Caco-2 (cell line): ENCODE measurements at regions not wholly inside any gene's neighbourhood (a gene's known extent, or its start where the extent isn't known, plus 50 kb on each side); places are given as distances from the start of the nearest gene placed in this dataset.

Experiments used
- BruUV-seq: library from RNA; stranded (reverse); fragments of 400-500 nt; replicated peaks from 2 replicates; lab custom pipeline; 2021; lab: Mats Ljungman, UMichigan
- CTCF ChIA-PET: fragments of 300-600 bp; sonication (Branson Sonifier 250); formaldehyde crosslinking; loops from one replicate; lab custom pipeline; 2022; ENCODE audit warnings: antibody characterized with exemption; lab: Charles Lee
- POLR2A ChIA-PET: fragments of 300-600 bp; sonication (Branson Sonifier 250); formaldehyde crosslinking; loops from one replicate; lab custom pipeline; 2022; ENCODE audit warnings: antibody characterized with exemption; lab: Charles Lee
- DNase-seq, 2 experiments: peaks; one replicate each; pipeline versions ENCODE4 v3.0.0 to v3.0.0-alpha.2; 2020 to 2022
- H3K27me3 ChIP-seq: replicated peaks from 2 replicates; pipeline ENCODE4 v1.6.0; 2011; ENCODE audit warnings: low read length; ENCODE audit not compliant: control insufficient read depth, insufficient read depth
- H3K36me3 ChIP-seq: 2 replicates; pipeline ENCODE4 v1.5.1; 2011; ENCODE audit warnings: low read length; ENCODE audit not compliant: control insufficient read depth, insufficient read depth
- H3K4me1 ChIP-seq: fragments of 250-450 bp; sonication (Bioruptor Pico); 2 replicates; pipeline ENCODE4 v1.5.1; 2020; ENCODE audit warnings: mild to moderate bottlenecking
- H3K4me3 ChIP-seq: 2 replicates; pipeline ENCODE4 v1.5.1; 2011; ENCODE audit warnings: low read depth, mild to moderate bottlenecking, control low read depth, low read length
- H3K9me3 ChIP-seq: fragments of 250-450 bp; sonication (Bioruptor Pico); 2 replicates; pipeline ENCODE4 v1.5.1; 2020; ENCODE audit warnings: mild to moderate bottlenecking, moderate library complexity
- H3K27ac Mint-ChIP-seq: one replicate; pipeline ENCODE4 v1.8.0; 2022; ENCODE audit warnings: mixed read lengths; ENCODE audit not compliant: unreplicated experiment
- H3K27me3 Mint-ChIP-seq: one replicate; pipeline ENCODE4 v1.8.0; 2022; ENCODE audit warnings: mixed read lengths; ENCODE audit not compliant: insufficient read depth, unreplicated experiment
- H3K36me3 Mint-ChIP-seq: one replicate; pipeline ENCODE4 v1.8.0; 2022; ENCODE audit warnings: mild to moderate bottlenecking, mixed read lengths; ENCODE audit not compliant: insufficient read depth, unreplicated experiment
- H3K4me1 Mint-ChIP-seq: one replicate; pipeline ENCODE4 v1.8.0; 2022; ENCODE audit warnings: low read depth, mixed read lengths; ENCODE audit not compliant: unreplicated experiment
- H3K4me3 Mint-ChIP-seq: one replicate; pipeline ENCODE4 v1.8.0; 2022; ENCODE audit warnings: mild to moderate bottlenecking, moderate library complexity, mixed read lengths; ENCODE audit not compliant: unreplicated experiment
- H3K9me3 Mint-ChIP-seq: one replicate; pipeline ENCODE4 v1.8.0; 2022; ENCODE audit warnings: mixed read lengths; ENCODE audit not compliant: unreplicated experiment
- intact Hi-C: fragments of 100-400 bp; cut with micrococcal nuclease; formaldehyde crosslinking; loops from one replicate; pipeline ENCODE4 v1.10.0; 2022; ENCODE audit not compliant: unreplicated experiment
- microRNA-seq: library from miRNA; unstranded; fragments of <30 nt; microRNA quantifications from one replicate; pipeline ENCODE4 v1.2.0, GENCODE V29; 2022
- TF ChIP-seq, protein P1 (sequence below), 2 experiments: fragments of 200-600 bp in 1 of 2; IDR thresholded peaks; 1 replicate in 1 of 2; 2 replicates in 1 of 2; pipeline versions ENCODE4 v1.5.1 to v1.8.0; 2011 to 2022; ENCODE audit warnings: antibody characterized with exemption in 1 of 2, control low read depth in 1 of 2, inconsistent platforms in 1 of 2, low read depth in 1 of 2, low read length in 1 of 2, mild to moderate bottlenecking in 1 of 2, moderate library complexity in 1 of 2; ENCODE audit not compliant: insufficient read depth in 1 of 2, severe bottlenecking in 1 of 2, unreplicated experiment in 1 of 2

DNA sequence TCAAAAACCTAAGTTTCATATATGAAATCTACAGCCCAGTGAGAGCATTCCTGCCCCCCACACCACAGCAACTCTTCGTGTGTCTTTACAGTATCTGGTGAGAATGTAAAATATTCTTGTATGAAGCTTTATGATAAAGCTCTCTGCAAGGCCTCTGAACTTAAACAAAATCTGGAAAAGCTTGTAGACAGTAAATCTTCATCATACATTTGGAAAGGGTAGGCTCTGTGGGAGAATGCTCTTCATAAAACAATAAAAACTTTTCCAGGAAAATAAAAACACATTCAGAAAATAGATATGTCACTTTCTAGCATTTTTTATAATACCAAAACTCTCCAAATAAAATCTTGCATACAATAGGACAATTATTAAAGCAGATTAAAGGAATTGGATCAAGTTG is 1009.5 kb downstream of the NAALADL2 start:
- H3K4me1 ChIP-seq, result no peaks in the 10 kb centered on the region
- POLR2A ChIA-PET, result no interaction called here
- Mint-ChIP-seq H3K27me3 (no peaks in the 10 kb centered on the region), H3K4me1 (no peaks in the 10 kb centered on the region), H3K36me3 (no peaks in the 10 kb centered on the region), H3K9me3 (no peaks in the 10 kb centered on the region), H3K27ac (no peak overlapping the region), H3K4me3 (no peak overlapping the region)
- H3K4me3 ChIP-seq, result no peak overlapping the region
- CTCF ChIA-PET, result no interaction called here
- no peak for DNase-seq
- intact Hi-C loops, result no loop called here
- H3K36me3 ChIP-seq, result no peaks in the 10 kb centered on the region
- no TSS peak for BruUV-seq
- TF ChIP-seq, protein P1, sequence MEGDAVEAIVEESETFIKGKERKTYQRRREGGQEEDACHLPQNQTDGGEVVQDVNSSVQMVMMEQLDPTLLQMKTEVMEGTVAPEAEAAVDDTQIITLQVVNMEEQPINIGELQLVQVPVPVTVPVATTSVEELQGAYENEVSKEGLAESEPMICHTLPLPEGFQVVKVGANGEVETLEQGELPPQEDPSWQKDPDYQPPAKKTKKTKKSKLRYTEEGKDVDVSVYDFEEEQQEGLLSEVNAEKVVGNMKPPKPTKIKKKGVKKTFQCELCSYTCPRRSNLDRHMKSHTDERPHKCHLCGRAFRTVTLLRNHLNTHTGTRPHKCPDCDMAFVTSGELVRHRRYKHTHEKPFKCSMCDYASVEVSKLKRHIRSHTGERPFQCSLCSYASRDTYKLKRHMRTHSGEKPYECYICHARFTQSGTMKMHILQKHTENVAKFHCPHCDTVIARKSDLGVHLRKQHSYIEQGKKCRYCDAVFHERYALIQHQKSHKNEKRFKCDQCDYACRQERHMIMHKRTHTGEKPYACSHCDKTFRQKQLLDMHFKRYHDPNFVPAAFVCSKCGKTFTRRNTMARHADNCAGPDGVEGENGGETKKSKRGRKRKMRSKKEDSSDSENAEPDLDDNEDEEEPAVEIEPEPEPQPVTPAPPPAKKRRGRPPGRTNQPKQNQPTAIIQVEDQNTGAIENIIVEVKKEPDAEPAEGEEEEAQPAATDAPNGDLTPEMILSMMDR (IDR thresholded peaks at IDR 0.05; ENCODE audit: insufficient read depth in 1 of 2, low read depth in 1 of 2, low read length in 1 of 2, severe bottlenecking in 1 of 2, unreplicated experiment in 1 of 2), result no peak
- no peaks in the 10 kb centered on the region for H3K9me3 ChIP-seq
- no peaks in the 10 kb centered on the region for H3K27me3 ChIP-seq

DNA sequence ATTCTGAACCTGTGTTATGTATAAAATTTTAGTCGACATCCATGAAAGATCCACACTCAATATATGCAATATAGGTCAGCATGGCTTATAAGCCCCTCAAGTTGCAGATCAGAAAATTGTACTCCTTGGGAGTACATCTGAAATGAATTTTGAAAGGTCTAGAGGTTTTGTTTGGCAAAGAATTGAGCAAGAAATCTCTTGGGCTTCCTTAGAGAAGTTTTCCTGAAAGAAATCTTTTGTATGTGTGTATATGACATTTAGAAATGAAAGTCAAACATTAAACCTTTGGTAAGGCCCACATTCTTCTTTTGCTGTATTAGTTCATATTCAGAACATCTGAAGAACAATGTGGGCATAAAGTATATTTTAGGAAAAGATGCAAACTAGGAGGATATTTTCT is 1006.6 kb downstream of the NAALADL2 start:
- no peak for DNase-seq

DNA sequence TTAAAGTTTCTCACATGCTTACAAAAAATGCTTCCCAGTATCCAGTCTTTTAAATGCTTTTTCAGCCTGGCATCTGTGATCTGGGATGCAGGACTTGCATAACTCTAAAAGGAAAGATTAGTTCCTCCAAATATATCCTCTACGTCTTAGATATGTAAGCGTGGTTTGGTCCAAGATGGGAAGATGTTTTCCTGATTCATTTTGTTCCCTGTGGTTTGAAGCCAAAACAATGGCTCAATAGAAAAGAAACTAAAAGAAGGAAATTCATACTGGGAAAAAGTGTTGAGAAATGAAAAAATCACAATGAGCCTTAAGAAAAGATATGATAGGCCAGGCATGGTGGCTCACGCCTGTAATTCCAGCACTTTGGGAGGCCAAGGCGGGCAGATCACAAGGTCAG is 1002.8 kb downstream of the NAALADL2 start:
- H3K27me3 Mint-ChIP-seq, result no peaks in the 10 kb centered on the region
- H3K4me3 ChIP-seq, result no peak overlapping the region
- no peak overlapping the region for H3K27ac Mint-ChIP-seq
- ChIA-PET CTCF (no interaction called here), POLR2A (no interaction called here)
- intact Hi-C loops, result no loop called here
- H3K27me3 ChIP-seq, result no peaks in the 10 kb centered on the region
- no peaks in the 10 kb centered on the region for H3K9me3 Mint-ChIP-seq
- DNase-seq, result no peak
- no peaks in the 10 kb centered on the region for H3K9me3 ChIP-seq
- H3K4me1 ChIP-seq, result no peaks in the 10 kb centered on the region
- H3K4me1 Mint-ChIP-seq, result peaks cover 7% of the 10 kb centered on the region
- no peak overlapping the region for H3K4me3 Mint-ChIP-seq
- H3K36me3 Mint-ChIP-seq, result no peaks in the 10 kb centered on the region
- no TSS peak for BruUV-seq
- H3K36me3 ChIP-seq, result no peaks in the 10 kb centered on the region
- TF ChIP-seq, protein P1 (IDR thresholded peaks at IDR 0.05; ENCODE audit: insufficient read depth in 1 of 2, low read depth in 1 of 2, low read length in 1 of 2, severe bottlenecking in 1 of 2, unreplicated experiment in 1 of 2), result no peak

More for the DNA sequence above, 1006.6 kb downstream of the NAALADL2 start:
- TF ChIP-seq, protein P1 (IDR thresholded peaks at IDR 0.05; ENCODE audit: insufficient read depth in 1 of 2, low read depth in 1 of 2, low read length in 1 of 2, severe bottlenecking in 1 of 2, unreplicated experiment in 1 of 2), result no peak
- H3K4me1 ChIP-seq, result no peaks in the 10 kb centered on the region
- H3K4me1 Mint-ChIP-seq, result peaks cover 1% of the 10 kb centered on the region
- no peaks in the 10 kb centered on the region for H3K36me3 ChIP-seq
- H3K4me3 ChIP-seq, result no peak overlapping the region
- no peaks in the 10 kb centered on the region for H3K27me3 ChIP-seq
- no peak overlapping the region for H3K27ac Mint-ChIP-seq
- CTCF ChIA-PET, result no interaction called here
- H3K36me3 Mint-ChIP-seq, result no peaks in the 10 kb centered on the region
- no peaks in the 10 kb centered on the region for H3K9me3 Mint-ChIP-seq
- no peak overlapping the region for H3K4me3 Mint-ChIP-seq
- BruUV-seq, result no TSS peak
- no peaks in the 10 kb centered on the region for H3K9me3 ChIP-seq
- POLR2A ChIA-PET, result no interaction called here
- intact Hi-C loops, result no loop called here
- no peaks in the 10 kb centered on the region for H3K27me3 Mint-ChIP-seq

Small RNA genes in the stretch of these regions (microRNA-seq; reads per million reads assigned to microRNA genes)
- 0.74 reads per million for gene MIR7977
